ENCODE measurements at regions not wholly inside any gene's neighbourhood (a gene's known extent, or its start where the extent isn't known, plus 50 kb on each side); places are given as distances from the start of the nearest gene placed in this dataset.
"Not testable (repeated sequence)": the region's sequence is repeated elsewhere in the genome, so short reads cannot be mapped to it uniquely, and the experiment has no call there.

DNA sequence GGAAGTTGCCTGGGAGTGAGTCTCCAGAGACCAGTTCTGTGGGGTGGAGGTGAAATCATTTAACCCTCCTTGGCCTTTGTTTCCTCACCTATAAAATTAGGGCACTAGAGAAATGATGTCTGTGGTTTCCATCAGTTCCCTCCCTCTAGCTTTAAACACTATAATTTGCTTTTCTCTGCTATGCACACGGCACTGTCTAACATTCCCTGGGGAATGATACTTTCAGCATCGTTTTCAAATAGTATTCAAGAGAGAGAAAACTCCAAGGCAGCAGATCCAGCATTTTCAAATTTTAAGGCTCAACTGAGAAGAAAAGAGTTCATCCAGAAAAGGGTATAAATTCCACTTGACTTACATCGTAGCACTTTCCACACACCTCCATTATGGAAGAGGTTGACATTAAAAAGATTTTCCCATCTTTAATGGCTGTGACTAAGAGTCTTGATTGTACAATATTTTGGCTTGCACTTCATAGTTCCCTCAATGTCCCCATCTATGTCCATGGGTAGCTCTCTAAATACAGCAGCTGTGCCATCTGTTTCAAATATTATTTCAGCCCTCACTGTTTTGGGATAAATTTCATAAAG lies 137.7 kb upstream of the ZPLD1 start:
- DNase-seq (ENCODE audit: low read depth in 1 of 2, low spot score in 1 of 2) = no peak

GRCh38 chr3:102299125-102299877 lies 135.5 kb upstream of the ZPLD1 start:
- DNase-seq (ENCODE audit: low read depth in 1 of 2, low spot score in 1 of 2) = no peak

DNA sequence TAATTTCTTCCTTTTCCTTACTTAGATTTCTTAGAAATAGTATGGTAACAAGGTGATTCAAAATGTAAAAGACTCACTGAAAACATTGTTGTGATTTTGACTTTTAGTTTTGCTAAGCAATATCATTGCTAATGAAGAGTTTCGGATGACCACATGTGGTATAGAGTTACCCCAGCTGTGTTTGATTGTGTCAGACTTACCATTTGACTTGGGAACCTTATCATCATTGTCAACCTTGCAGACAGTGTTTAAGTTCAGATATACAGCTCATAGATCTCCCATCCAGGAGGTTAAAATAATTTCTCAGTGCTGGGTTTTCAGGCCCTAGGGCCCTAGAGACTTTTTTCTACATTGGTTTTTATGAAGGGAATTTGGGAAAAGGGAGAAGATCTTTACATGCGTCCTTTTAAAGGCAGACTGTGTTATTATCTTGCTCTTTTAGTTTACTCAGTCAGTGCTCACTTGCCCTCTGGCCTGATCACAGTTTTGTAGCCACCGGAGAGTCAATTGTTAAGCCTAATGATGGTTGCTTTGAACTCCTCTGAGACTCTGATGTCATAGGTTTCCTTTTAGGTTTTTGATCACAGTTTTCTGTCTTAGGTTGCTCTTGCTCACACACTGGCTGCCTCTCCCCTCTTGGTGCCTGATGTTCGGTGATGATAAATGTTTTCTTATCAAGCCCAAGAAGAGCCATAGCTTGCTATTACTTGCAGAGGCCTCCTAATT lies 133.5 kb upstream of the ZPLD1 start:
- no peak for DNase-seq (ENCODE audit: low read depth in 1 of 2, low spot score in 1 of 2)

DNA sequence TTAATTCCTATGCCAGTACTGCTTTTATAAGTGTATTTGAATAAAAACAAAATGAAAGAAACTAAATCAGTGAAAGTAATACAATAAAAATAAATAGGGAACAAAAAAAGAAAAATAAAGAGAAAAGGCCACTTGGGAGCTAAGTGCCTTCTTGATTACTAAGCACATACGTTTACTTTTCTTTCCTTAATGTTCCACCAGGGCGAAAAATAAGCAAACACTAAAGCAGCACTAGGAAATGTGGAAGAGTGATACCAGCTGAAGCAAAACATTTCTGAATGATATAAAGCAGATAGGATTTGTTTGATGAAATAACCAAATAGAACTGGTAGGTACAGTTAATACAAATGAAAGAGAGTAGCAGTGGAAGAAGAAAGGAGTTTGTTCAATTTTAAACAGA lies 132.8 kb upstream of the ZPLD1 start:
- DNase-seq (ENCODE audit: low read depth in 1 of 2, low spot score in 1 of 2) = no peak

- no peak for DNase-seq (ENCODE audit: low read depth in 1 of 2, low spot score in 1 of 2)
Measured at GRCh38 chr3:102304550-102304949, 130.3 kb upstream of the ZPLD1 start.

GRCh38 chr3:102307442-102307841 lies 127.4 kb upstream of the ZPLD1 start:
- no peak for DNase-seq (ENCODE audit: low read depth in 1 of 2, low spot score in 1 of 2)

DNA sequence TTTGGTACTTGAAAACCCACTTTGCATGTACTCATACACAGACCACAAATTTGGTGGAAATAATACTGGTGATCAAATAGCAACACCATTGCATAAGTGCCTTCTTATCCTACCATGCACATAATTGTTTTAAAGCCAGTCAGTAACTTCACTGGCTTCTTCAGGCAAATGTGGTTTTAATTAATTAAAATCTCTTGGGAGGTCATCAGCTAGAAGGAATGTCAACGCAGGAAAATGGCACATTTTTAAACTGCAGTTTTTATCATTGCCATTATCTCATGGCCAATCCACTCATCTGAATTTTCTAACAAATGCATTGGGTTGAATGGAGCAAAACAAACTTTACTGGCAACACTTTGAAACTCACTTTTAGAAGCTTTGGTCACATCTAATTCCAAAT lies 105.7 kb upstream of the ZPLD1 start:
- no peak for DNase-seq (ENCODE audit: low read depth in 1 of 2, low spot score in 1 of 2)

GRCh38 chr3:102329561-102329960 lies 105.3 kb upstream of the ZPLD1 start:
- DNase-seq (ENCODE audit: low read depth in 1 of 2, low spot score in 1 of 2) = no peak

GRCh38 chr3:102332205-102332604 lies 102.6 kb upstream of the ZPLD1 start:
- no peak for DNase-seq (ENCODE audit: low read depth in 1 of 2, low spot score in 1 of 2)

GRCh38 chr3:102332934-102333333 lies 101.9 kb upstream of the ZPLD1 start:
- DNase-seq (ENCODE audit: low read depth in 1 of 2, low spot score in 1 of 2) = no peak

DNA sequence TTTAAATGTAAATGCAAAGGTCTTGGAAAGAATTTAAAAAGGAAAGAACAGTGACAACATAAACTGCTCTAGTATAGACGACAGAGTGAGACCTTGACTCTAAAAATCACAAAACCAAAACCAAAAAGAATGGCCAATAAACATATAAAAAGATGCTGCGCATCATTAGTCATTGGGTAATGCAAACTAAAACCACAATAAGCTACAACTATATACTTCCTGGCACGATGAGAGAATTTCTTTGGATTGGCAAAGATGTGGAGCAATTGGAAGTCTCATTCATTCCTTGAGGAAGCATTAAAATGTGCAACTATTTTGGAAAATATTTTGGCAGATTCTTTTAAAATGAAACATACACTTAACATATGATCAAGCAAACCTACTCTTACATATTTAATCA lies 98.7 kb upstream of the ZPLD1 start:
- DNase-seq (ENCODE audit: low read depth in 1 of 2, low spot score in 1 of 2) = no peak

DNA sequence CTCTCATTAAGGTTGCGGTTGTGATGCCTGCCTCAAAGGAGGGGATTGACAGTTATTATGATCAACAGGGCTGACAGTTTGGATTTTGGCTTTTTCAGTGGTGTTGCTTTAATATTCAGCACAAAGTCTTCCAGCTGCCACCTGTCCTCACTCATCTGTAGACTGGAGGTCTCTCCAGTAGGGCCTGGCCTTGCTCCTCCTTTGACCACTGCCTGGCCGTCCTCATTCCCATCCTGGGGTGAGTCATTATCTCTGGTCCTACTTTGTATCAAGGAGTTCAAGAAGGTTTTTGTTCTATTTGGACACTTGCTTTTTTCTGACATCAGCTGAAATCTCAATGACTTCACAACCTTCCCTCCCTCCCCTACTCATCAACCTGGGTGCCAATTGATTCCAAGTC lies 95.1 kb upstream of the ZPLD1 start:
- DNase-seq (ENCODE audit: low read depth in 1 of 2, low spot score in 1 of 2) = no peak

DNA sequence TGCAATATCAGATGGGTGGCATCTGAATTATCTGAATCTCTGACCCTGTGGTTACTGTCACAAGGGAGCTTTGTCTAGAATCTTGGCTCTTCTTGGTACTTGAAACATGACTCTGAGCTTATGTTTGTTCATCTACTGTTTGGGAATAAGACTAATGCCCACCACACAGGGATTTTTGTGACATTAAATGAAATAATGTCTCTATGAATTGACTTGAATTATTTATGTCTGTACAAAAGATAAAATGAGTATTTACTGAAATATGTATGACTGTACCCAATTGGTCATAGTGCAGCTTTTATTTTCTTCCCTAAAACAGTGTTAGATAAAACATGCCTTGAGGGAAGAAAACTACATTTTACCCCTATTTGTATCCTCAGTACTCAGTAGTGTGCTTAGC lies 87.9 kb upstream of the ZPLD1 start:
- no peak for DNase-seq (ENCODE audit: low read depth in 1 of 2, low spot score in 1 of 2)

DNA sequence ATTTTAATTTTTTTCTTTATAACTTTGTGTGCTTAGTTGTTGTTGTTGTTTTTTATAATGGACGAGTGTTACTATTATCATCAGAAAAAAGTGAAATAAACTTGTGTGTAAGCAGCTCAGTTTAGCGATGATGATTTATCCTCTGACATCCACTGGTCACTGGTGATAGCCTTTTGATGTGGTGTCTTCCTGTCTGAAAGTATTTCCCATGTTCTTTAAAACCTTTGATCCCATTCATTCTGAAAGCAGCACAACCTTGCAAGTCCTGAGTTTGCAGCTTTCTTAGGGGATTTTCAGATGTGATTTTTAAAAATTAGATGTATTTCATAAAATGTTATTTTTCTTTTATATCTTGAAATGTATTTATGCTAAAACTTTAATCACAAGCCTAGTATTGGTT lies 85.9 kb upstream of the ZPLD1 start:
- DNase-seq (ENCODE audit: low read depth in 1 of 2, low spot score in 1 of 2) = no peak

- DNase-seq (ENCODE audit: low read depth in 1 of 2, low spot score in 1 of 2) = no peak
Measured at GRCh38 chr3:102353148-102353547, 81.7 kb upstream of the ZPLD1 start.

- DNase-seq (ENCODE audit: low read depth in 1 of 2, low spot score in 1 of 2) = no peak
Measured at GRCh38 chr3:102353805-102354204, 81.0 kb upstream of the ZPLD1 start.

DNA sequence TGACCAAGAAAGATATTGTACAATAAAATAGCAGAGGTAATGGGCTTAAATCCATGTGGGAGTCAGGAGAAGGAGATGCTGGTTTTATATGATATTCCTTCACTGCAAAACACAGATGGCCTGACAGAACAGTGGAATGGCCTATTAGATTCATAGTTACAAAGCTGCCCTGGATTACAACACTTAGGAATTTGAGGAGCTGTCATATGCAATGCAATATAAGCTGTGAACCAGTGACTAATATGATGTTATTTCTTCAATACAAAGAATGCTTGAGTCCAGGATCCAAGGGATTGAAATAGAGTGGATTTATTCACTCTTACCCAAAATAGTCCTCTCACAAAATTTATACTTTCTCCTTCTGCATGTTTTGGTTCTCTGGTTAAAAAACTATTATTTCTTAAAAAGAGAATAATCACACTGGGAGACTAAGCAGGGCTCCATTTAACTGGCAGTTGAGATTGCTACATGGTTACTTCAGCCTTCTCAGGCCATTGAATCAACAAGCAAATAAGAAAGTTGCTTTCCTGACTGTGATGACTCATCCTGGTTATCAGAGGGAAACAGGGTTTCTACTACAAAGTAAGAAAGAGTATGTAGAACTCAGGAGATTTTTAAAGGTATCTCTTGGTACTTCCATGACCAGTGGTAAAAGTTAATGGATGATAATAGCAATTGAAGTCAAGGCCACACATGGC lies 79.8 kb upstream of the ZPLD1 start:
- no peak for DNase-seq (ENCODE audit: low read depth in 1 of 2, low spot score in 1 of 2)

DNA sequence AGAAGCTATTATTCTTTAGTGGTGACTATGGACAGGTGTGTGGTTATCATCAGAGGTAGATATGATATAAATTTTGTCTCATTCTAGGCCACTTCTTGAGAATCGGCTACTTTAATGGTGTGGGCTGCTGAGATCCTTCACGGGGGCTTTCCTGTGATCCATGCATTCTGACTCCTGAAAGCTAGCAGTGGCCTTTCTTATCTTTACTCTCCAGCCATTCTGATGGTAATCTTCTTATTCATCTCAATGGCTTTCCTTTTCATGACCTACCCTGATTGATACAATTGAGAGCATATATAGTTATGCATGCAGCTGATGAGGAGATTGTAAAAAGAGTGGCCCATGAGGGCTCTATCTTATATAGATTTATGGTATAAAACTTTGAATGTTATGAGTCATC lies 78.3 kb upstream of the ZPLD1 start:
- DNase-seq (ENCODE audit: low read depth in 1 of 2, low spot score in 1 of 2) = no peak

DNA sequence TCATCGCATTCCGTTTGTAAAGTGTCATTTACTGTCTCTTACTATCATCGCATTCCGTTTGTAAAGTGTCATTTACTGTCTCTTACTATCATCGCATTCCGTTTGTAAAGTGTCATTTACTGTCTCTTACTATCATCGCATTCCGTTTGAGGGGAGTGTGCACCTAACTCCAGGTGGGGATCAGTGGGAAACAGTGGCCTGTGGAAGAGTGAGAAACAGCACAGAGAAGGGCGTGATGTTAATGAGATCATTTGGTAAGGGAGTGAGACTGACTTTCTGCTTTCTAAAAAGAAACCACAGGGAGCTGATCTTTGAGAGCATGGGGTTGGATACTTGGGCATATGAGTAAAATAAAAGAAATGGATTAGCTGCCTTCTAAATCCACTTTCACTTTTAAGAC lies 77.5 kb upstream of the ZPLD1 start:
- DNase-seq (ENCODE audit: low read depth in 1 of 2, low spot score in 1 of 2) = not testable (repeated sequence)

- no peak for DNase-seq (ENCODE audit: low read depth in 1 of 2, low spot score in 1 of 2)
Measured at GRCh38 chr3:102360183-102360860, 74.5 kb upstream of the ZPLD1 start.

- no peak for DNase-seq (ENCODE audit: low read depth in 1 of 2, low spot score in 1 of 2)
Measured at GRCh38 chr3:102361101-102361500, 73.7 kb upstream of the ZPLD1 start.

Data from activated T-helper 1 cell treated with anti-CD3 and anti-CD28 coated beads, Interleukin-2, amount 50 U/mL, for 16 hours (primary cell).